GM23248 (cell line): ENCODE measurements at regions not wholly inside any gene's neighbourhood (a gene's known extent, or its start where the extent isn't known, plus 50 kb on each side); places are given as distances from the start of the nearest gene placed in this dataset.

Experiments used
- EZH2 ChIP-seq: fragments of 200-600 bp; sonication (generic); IDR thresholded peaks from 2 replicates; pipeline ENCODE4 v1.6.1; 2018; ENCODE audit warnings: antibody characterized with exemption, mild to moderate bottlenecking; ENCODE audit not compliant: insufficient read depth, poor library complexity, severe bottlenecking
- EZH2phosphoT487 ChIP-seq: fragments of 200-600 bp; sonication (generic); IDR thresholded peaks from 2 replicates; pipeline ENCODE4 v1.6.1; 2018; ENCODE audit warnings: antibody characterized with exemption, moderate library complexity, mild to moderate bottlenecking, low read depth; ENCODE audit not compliant: insufficient read depth

DNA sequence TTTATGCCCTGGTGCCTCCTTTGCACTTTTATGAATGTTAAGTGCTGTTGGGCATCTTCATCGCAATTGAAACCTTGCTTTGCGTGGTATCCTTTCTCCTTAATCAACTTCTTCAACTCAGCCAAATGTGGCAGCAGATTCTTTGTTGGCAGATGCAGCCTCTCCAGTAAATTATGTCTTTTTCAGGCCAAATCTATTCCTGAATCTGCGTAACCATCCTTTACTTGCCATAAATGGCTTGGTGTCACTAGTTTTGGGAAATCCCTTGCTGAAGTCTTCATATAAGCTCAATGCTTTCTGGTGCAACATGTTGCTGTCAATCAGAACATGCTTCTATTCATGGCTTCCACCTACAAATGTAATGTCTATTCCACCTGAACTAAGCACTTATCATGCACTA lies 457.5 kb downstream of the FGF13 start:
- TF ChIP-seq EZH2phosphoT487: no peak
- TF ChIP-seq EZH2: no peak
